NCI-H82 (cell line): ENCODE measurements at regions not wholly inside any gene's neighbourhood (a gene's known extent, or its start where the extent isn't known, plus 50 kb on each side); places are given as distances from the start of the nearest gene placed in this dataset.
"Not testable (repeated sequence)": the region's sequence is repeated elsewhere in the genome, so short reads cannot be mapped to it uniquely, and the experiment has no call there.

Source experiments
- DNase-seq: peaks from one replicate; lab custom pipeline; 2025; lab: John Stamatoyannopoulos, UW

- DNase-seq = no peak
These were observed 775.7 kb downstream of the SLC6A15 start for GRCh38 chr12:84136862-84137367.

GRCh38 chr12:84135586-84136279 is 776.9 kb downstream of the SLC6A15 start:
- DNase-seq = no peak

- no peak for DNase-seq
These were observed 777.7 kb downstream of the SLC6A15 start for GRCh38 chr12:84134797-84135366.

- DNase-seq = no peak
These were observed 781.5 kb downstream of the SLC6A15 start for GRCh38 chr12:84131076-84131475.

DNA sequence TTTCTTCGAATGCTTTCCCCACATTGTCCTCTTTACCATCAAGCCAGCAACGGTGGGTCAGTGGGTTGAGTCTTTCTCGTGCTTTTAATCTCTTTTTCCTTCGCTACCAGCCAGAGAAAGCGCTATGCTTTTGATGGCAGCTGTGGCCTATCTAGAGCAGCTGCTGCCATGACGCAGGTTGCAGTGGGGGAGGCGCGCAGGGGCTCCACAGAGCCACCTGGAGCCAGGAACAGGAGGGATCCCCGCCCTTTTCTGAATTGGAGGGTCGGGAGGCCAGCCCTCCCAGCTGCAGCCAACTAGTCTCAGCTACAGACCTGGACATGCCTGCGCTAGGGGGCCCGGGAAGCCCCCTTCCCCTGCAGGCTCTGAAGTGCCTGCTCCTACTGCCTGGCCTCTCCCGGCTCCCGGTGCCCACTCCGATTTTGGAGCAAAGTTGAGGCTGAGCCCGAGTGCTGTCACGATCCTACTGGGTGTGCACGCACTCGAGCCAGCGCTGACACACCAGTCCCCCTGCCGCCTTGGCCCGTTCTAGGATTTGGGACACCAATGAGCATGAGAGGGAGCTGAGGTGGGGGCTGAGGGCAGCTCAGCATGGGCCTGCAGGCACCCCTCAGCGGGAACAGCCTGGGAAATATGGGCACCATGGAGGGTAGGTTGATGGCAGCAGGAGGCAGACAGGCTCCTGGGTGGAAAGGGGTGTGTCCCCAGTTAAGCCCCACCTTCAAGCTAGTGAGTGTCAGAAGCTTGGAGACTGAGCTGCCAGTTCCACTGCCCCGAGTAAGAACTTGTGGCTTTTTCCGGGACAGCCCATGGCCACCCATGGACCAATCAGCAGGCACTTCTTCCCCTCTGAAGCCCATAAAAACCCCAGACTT is 784.2 kb downstream of the SLC6A15 start:
- peak; percentile 69 for DNase-seq

- DNase-seq = no peak
These were observed 788.4 kb downstream of the SLC6A15 start for GRCh38 chr12:84124211-84124610.

GRCh38 chr12:84117190-84117589 is 795.4 kb downstream of the SLC6A15 start:
- DNase-seq = no peak

DNA sequence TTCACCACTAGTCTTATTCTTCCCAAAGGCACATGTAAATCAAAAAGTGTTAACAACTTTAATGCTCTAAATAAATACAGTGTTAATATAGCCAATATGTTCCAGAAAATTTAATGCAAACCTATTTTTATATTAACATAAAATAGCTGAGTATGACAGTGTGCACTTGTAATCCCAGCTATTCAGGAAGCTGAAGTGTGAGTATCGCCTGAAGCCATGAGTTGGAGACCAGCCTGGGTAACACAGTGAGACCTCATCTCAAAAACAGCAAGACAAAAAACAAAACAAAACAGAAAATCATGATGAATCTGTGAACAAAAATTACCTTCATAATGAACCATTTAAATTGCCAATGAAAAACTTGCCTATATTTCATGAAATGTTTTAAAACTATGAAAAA is 798.9 kb downstream of the SLC6A15 start:
- no peak for DNase-seq

- not testable (repeated sequence) for DNase-seq
These were observed 808.7 kb downstream of the SLC6A15 start for GRCh38 chr12:84103886-84104285.

- not testable (repeated sequence) for DNase-seq
These were observed 810.6 kb downstream of the SLC6A15 start for GRCh38 chr12:84101963-84102362.

DNA sequence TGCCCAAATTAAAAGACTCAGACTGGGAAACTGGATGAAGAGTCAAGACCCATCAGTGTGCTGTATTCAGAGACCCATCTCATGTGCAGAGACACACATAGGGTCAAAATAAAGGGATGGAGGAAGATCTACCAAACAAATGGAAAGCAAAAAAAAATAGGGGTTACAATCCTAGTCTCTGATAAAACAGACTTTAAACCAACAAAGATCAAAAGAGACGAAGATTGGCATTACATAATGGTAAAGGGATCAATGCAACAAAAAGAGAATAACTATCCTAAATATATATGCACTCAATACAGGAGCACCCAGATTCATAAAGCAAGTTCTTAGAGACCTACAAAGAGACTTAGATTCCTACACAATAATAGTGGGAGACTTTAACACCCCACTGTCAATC is 813.0 kb downstream of the SLC6A15 start:
- peak; percentile 19 for DNase-seq

- no peak for DNase-seq
These were observed 820.9 kb downstream of the SLC6A15 start for GRCh38 chr12:84091651-84092050.

DNA sequence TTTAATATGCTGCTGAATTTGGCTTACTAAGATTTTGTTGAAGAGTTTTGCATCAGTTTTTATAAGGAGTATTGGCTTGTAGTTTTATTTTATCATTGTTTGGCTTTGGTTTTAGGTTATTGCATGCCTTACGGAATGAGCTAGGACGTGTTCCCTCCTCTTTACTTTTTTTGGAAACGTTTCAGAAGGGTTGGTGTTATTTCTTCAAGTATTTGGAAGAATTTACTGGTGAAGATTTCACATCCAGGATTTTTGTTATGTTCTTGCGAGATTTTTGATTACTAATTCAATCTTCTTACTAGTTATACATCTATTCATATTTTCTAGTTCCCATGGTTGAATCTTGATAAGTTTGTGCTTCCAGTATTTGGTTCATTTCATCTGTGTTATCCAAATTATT is 823.2 kb downstream of the SLC6A15 start:
- DNase-seq = no peak

- no peak for DNase-seq
These were observed 827.6 kb downstream of the SLC6A15 start for GRCh38 chr12:84085046-84085445.

DNA sequence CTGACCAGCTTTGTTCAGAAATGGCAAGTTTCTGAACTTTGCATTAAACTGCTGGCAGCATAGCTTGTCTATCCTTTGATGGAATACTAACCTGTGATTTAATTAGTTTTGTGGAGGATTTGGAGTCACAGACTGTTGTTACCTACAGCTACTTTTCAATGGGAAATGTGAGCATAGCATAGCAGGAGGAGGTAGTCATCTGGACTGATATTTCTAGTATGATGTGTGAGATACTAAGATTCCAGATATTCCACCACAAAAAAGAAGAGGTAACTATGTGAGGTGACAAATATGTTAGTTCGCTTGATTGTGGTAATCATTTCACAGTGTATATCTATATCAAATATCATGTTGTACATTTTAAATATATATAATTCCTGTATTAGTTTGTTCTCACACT is 833.0 kb downstream of the SLC6A15 start:
- no peak for DNase-seq

DNA sequence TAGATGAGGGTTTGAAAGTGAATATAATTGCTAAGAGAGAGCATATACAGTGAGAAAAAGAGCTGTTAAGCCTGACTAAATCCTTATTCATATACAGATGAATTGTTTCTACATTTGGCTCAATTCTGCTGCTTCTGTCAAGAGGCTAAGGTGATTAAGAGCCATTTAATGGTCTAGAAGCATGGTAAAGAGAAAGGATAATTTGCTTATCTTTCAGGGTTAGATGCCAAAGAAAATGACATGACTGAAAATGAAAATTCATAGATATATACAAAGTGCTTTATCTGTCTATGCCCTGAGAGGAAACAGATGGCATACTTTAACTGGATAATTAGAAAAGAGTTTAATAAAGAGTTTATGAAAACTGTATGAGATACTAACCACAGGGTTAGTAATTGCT is 834.9 kb downstream of the SLC6A15 start:
- no peak for DNase-seq

DNA sequence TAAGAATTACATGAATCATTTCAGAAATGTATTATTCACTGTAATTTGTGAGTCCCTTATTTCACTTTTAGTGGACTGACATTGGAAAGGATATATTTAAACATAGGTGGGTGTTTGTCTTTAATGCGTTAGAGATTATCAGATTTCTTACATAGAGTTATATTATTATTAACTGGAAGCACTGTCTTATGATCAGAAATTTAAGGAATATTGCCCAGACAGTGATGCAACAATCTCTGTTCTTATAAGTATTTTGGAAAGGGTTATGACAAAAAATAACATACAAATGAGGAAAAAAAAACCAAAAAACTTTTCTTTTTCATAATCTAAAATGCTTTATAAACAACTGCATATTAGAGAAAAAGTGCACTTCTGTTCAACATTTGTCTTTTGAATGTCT is 836.6 kb downstream of the SLC6A15 start:
- no peak for DNase-seq

DNA sequence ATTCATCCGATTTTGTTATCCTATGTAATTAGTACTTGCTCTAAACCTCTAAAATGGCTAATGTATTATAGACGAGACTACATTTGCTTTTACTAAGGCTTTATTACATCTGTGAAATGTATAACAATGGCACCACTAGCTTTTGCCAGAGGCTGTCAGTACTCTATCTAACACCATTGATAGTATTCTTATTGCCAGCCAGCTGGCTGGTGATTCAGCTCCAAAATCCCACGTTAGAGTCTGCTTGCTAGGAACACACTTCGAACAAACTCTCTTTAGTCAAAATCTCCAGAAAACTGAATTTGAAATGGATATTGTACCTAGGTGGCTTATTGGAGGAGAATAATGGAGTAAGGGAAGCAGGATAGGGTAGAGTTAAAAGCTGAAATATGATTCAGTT is 839.2 kb downstream of the SLC6A15 start:
- no peak for DNase-seq

DNA sequence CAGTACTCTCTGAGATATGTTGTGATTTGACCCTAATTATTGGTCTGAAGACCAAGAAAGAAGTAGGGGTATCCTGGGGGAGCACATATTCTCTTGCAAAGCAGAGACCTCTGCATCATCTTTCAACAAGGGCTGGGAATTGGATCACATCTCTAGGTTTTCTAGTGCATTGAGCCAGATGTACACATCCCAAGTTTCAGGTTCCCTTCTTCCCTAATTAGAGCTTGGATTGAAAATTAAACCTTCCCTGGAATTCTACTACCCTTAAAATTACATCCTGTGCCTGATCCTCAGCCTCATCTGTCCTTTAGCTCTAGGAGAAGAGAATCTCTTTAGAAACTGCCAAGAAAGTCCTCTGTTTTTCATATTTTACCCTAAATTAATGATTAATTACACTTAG is 839.6 kb downstream of the SLC6A15 start:
- no peak for DNase-seq

DNA sequence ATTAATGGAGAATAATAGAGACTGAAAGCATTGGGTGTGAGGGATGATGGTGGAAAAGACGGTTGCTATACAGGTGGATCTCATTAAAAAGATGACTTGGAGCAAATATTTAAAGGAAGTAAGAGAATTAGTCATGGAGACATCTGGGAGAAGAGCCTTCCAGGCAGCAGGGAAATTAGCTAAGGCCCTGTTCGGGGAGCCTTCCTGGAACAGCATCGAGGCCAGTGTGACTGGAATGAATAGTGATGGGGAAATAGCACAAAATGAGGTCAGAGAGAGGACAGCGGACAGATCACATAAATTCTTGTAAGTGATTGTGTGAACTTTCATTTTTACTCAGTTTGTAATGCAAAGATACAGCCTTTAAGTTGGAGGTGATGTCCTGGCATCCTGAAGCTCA is 842.3 kb downstream of the SLC6A15 start:
- DNase-seq = no peak

- DNase-seq = no peak
These were observed 842.9 kb downstream of the SLC6A15 start for GRCh38 chr12:84069699-84070098.

GRCh38 chr12:84069198-84069597 is 843.4 kb downstream of the SLC6A15 start:
- no peak for DNase-seq

- peak; percentile 12 for DNase-seq
These were observed 854.5 kb downstream of the SLC6A15 start for GRCh38 chr12:84058136-84058535.
